Sigmoid colon (tissue), 6 donors: ENCODE measurements at regions not wholly inside any gene's neighbourhood (a gene's known extent, or its start where the extent isn't known, plus 50 kb on each side); places are given as distances from the start of the nearest gene placed in this dataset.

ENCODE experiments used
- DNase-seq: peaks from one replicate; pipeline ENCODE4 v3.0.0-alpha.2; 2019
- H3K27ac ChIP-seq, 4 donors: fragments of 200-600 bp; sonication (generic); one replicate each; pipeline ENCODE4 v1.5.1; 2016 to 2019; ENCODE audit warnings: mild to moderate bottlenecking in 1 of 4
- H3K27me3 ChIP-seq, 3 donors: fragments of 200-600 bp; sonication (generic); one replicate each; pipeline ENCODE4 v1.5.1; 2019; ENCODE audit warnings: mild to moderate bottlenecking in 1 of 3
- H3K36me3 ChIP-seq, 4 donors: fragments of 200-600 bp; sonication (generic); one replicate each; pipeline ENCODE4 v1.5.1; 2016 to 2019
- H3K4me1 ChIP-seq, 4 donors: fragments of 200-600 bp; sonication (generic); one replicate each; pipeline ENCODE4 v1.5.1; 2017 to 2019
- H3K4me3 ChIP-seq, 4 donors: fragments of 200-600 bp; sonication (generic); one replicate each; pipeline ENCODE4 v1.5.1; 2017 to 2019; ENCODE audit warnings: mild to moderate bottlenecking in 2 of 4, moderate library complexity in 1 of 4
- H3K9me3 ChIP-seq, 4 donors: fragments of 200-600 bp in 3 of 4; sonication (generic) in 3 of 4; one replicate each; pipeline versions ENCODE4 v1.5.1 to v1.6.1; 2013 to 2019
- EP300 ChIP-seq, 4 donors: sonication (generic); formaldehyde crosslinking; IDR thresholded peaks; one replicate each; pipeline ENCODE4 v1.6.1; 2017; ENCODE audit warnings: antibody characterized with exemption in 4 of 4
- POLR2A ChIP-seq, 2 donors: fragments of 450-650 bp; IDR thresholded peaks; one replicate each; pipeline ENCODE4 v1.6.1; 2016; ENCODE audit warnings: antibody characterized with exemption in 2 of 2, mild to moderate bottlenecking in 2 of 2, moderate library complexity in 2 of 2
- POLR2AphosphoS5 ChIP-seq, 4 donors: sonication (generic); formaldehyde crosslinking; IDR thresholded peaks; one replicate each; pipeline ENCODE4 v1.6.1; 2017; ENCODE audit warnings: antibody characterized with exemption in 4 of 4
- WGBS, 2 donors: extraction: QIAGEN DNeasy Blood & Tissue Kit; methylation state at CpG; one replicate each; pipeline ENCODE4 v1.1.7; 2013; 5-methylcytosine and 5-hydroxymethylcytosine counted together
- intact Hi-C: fragments of 100-400 bp; cut with DNase I; formaldehyde crosslinking; loops from one replicate; pipeline ENCODE4 v1.15.1; 2023
- TF ChIP-seq, protein P1 (sequence below), 4 experiments: fragments of 450-650 bp in 3 of 4; fragments of 200-600 bp in 1 of 4; IDR thresholded peaks; one replicate each; pipeline ENCODE4 v1.5.1; 2016 to 2019; ENCODE audit warnings: antibody characterized with exemption in 4 of 4, mild to moderate bottlenecking in 3 of 4, moderate library complexity in 2 of 4
- donor health status: healthy with polysubstance abuse.
- donor health status: healthy.

DNA sequence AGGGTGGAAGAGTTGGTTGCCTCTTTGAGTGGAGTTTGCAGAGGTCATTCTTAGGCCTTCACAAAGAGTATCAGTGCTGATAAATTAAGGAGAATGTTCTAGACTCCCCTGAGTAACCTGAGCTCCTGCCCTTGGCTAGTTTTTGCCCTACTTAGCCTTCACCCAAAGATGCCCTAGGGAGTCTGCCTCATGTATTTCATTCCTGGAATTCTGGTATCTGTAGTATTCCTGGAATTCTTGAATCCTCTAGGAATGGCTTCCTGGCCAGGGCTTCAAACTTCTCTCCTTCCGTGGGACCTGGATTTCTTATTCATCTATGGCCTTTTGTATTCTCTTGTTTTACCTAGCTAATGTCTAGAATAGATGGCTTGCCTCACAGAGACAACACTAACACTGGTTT, 701.1 kb downstream of the NOVA1 start:
- Histone ChIP-seq H3K36me3 (no peaks in the 10 kb centered on the region), H3K4me1 (peaks cover 0 to 17% (median 2%) of the 10 kb centered on the region in 4 donors), H3K27me3 (no peaks in the 10 kb centered on the region), H3K9me3 (no peaks in the 10 kb centered on the region), H3K27ac (no peak overlapping the region), H3K4me3 (no peak overlapping the region)
- TF ChIP-seq POLR2AphosphoS5 (IDR thresholded peaks at IDR 0.05) (no peak), EP300 (IDR thresholded peaks at IDR 0.05) (no peak), POLR2A (IDR thresholded peaks at IDR 0.05) (no peak)
- TF ChIP-seq, protein P1, sequence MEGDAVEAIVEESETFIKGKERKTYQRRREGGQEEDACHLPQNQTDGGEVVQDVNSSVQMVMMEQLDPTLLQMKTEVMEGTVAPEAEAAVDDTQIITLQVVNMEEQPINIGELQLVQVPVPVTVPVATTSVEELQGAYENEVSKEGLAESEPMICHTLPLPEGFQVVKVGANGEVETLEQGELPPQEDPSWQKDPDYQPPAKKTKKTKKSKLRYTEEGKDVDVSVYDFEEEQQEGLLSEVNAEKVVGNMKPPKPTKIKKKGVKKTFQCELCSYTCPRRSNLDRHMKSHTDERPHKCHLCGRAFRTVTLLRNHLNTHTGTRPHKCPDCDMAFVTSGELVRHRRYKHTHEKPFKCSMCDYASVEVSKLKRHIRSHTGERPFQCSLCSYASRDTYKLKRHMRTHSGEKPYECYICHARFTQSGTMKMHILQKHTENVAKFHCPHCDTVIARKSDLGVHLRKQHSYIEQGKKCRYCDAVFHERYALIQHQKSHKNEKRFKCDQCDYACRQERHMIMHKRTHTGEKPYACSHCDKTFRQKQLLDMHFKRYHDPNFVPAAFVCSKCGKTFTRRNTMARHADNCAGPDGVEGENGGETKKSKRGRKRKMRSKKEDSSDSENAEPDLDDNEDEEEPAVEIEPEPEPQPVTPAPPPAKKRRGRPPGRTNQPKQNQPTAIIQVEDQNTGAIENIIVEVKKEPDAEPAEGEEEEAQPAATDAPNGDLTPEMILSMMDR (IDR thresholded peaks at IDR 0.05) = no peak
- DNase-seq = no peak
- 58 to 73% methylated on average over 1 of the region's 1 CpG for WGBS, 2 donors
- intact Hi-C loops = no loop called here

DNA sequence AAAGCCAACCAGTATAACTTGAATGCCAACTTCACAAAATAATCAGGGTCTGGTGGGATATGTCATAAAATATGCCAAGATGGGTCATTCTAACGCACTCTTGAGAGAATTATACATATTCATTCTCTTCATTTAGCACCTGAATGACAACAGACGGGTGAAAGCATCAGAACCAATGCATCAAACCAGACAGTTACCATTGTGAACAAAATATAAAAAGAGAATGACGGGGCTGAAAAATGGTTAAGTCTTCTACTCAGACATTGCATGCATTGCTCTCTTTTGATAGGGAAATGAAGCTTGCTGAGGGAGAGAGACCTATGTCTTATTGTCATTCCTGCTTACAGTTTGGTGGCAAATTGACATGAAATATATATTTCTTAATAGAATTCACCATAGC, 702.1 kb downstream of the NOVA1 start:
- intact Hi-C loops = no loop called here
- no peaks in the 10 kb centered on the region for H3K36me3 ChIP-seq
- whole genome bisulfite sequencing, 2 donors = 81 to 82% methylated on average over 3 of the region's 3 CpGs
- H3K27ac ChIP-seq = no peak overlapping the region
- no peaks in the 10 kb centered on the region for H3K9me3 ChIP-seq
- no peak for DNase-seq
- no peak for TF ChIP-seq POLR2A (IDR thresholded peaks at IDR 0.05)
- TF ChIP-seq, protein P1 (IDR thresholded peaks at IDR 0.05) = no peak
- no peak for TF ChIP-seq POLR2AphosphoS5 (IDR thresholded peaks at IDR 0.05)
- TF ChIP-seq EP300 (IDR thresholded peaks at IDR 0.05) = no peak
- no peaks in the 10 kb centered on the region for H3K27me3 ChIP-seq
- H3K4me3 ChIP-seq = no peak overlapping the region
- peaks cover 0 to 17% (median 2%) of the 10 kb centered on the region in 4 donors for H3K4me1 ChIP-seq

DNA sequence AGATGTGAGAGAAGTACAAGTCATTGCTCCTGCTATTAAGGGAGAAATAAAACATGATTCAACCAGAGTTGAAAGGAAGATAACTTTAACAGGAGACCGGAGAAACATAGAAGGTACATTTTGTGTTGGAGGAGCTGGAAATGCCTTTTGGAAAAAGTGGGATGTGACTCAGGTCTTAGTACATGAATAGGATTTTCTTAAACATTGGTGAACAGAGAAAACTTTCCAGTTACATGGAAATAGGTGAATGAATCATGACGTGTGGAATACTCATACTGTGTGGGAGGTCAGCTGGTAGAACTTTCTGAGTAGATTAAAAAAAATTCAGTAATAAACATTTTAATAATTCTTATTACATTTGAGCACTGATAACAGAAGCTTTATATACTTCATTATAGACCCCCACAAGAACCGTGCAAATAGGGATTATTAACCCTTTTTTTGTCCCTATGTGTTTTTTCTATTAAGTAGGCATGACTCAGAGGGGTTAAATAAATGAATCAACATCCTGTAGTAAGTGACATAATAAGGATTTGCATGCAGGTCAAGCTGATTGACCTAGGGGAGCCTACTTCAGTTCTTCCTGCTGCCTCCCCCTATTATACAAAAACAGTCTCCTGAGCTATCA, 710.5 kb downstream of the NOVA1 start:
- TF ChIP-seq POLR2A (IDR thresholded peaks at IDR 0.05) = no peak
- TF ChIP-seq POLR2AphosphoS5 (IDR thresholded peaks at IDR 0.05) = no peak
- TF ChIP-seq EP300 (IDR thresholded peaks at IDR 0.05) = no peak
- TF ChIP-seq, protein P1 (IDR thresholded peaks at IDR 0.05) = no peak
- intact Hi-C loops = no loop called here
- WGBS, 2 donors = 65 to 80% methylated on average over 3 of the region's 3 CpGs
- no peak overlapping the region for H3K4me3 ChIP-seq
- H3K27me3 ChIP-seq = no peaks in the 10 kb centered on the region
- H3K27ac ChIP-seq = no peak overlapping the region
- peaks cover 0 to 6% (median 0%) of the 10 kb centered on the region in 4 donors for H3K4me1 ChIP-seq
- H3K9me3 ChIP-seq = no peaks in the 10 kb centered on the region
- no peak for DNase-seq
- no peaks in the 10 kb centered on the region for H3K36me3 ChIP-seq

DNA sequence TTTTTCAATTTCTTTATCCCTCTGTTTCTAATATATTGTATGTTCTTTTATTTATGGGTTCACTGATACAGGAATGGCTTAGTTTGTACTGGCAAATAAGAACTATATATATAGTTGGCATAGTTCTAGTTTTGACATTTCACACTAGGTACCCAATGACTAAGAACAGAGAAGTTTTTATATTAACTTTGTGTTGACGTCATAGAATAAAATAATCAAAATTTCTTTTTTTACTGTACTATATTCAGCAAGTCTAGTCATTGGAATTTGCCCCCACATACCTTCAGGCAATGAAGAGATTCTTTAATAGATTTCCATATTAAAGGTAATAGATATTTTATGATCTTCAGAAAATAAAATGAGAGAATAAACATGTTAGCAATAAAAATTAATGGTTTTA, 713.2 kb downstream of the NOVA1 start:
- Histone ChIP-seq H3K36me3 (no peaks in the 10 kb centered on the region), H3K9me3 (no peaks in the 10 kb centered on the region), H3K4me3 (no peak overlapping the region), H3K27ac (no peak overlapping the region), H3K4me1 (peaks cover 0 to 6% (median 0%) of the 10 kb centered on the region in 4 donors), H3K27me3 (no peaks in the 10 kb centered on the region)
- 87 to 88% methylated on average over 1 of the region's 1 CpG for WGBS, 2 donors
- DNase-seq = no peak
- intact Hi-C loops = no loop called here
- TF ChIP-seq EP300 (IDR thresholded peaks at IDR 0.05) = no peak
- no peak for TF ChIP-seq POLR2A (IDR thresholded peaks at IDR 0.05)

DNA sequence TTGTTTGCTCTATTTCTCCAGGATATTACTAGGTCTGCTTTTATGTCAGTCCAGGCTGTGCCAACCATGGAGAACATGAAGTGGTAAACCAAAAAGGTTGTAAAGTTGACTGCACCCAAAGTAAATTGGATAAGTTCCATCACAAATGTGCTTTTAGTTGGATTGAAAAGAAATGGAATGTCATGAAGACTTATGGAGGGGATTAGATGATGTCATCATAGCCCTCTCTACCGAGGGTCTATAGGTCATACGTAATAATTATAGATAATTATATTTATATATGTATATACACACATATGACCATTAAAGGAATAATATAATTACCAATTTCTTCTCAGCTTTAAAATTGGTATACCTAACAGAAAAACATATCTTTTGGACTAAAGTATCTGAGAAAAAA, 714.9 kb downstream of the NOVA1 start:
- DNase-seq = no peak
- no peak for TF ChIP-seq EP300 (IDR thresholded peaks at IDR 0.05)
- TF ChIP-seq POLR2AphosphoS5 (IDR thresholded peaks at IDR 0.05) = no peak
- TF ChIP-seq, protein P1 (IDR thresholded peaks at IDR 0.05) = no peak
- TF ChIP-seq POLR2A (IDR thresholded peaks at IDR 0.05) = no peak
- 55 to 87% methylated on average over 2 of the region's 2 CpGs for WGBS, 2 donors
- Histone ChIP-seq H3K4me3 (no peak overlapping the region), H3K27me3 (no peaks in the 10 kb centered on the region), H3K9me3 (no peaks in the 10 kb centered on the region), H3K4me1 (peaks cover 0 to 6% (median 0%) of the 10 kb centered on the region in 4 donors), H3K27ac (no peak overlapping the region), H3K36me3 (no peaks in the 10 kb centered on the region)
- intact Hi-C loops = no loop called here
